Suprapubic skin (tissue), 4 donors: ENCODE measurements at regions not wholly inside any gene's neighbourhood (a gene's known extent, or its start where the extent isn't known, plus 50 kb on each side); places are given as distances from the start of the nearest gene placed in this dataset.

Source experiments
- DNase-seq, 2 donors: peaks; one replicate each; pipeline ENCODE4 v3.0.0-alpha.2; 2019; ENCODE audit warnings: low spot score in 2 of 2
- H3K27ac ChIP-seq: fragments of 200-600 bp; sonication (generic); one replicate; pipeline ENCODE4 v1.5.1; 2019
- H3K27me3 ChIP-seq: fragments of 200-600 bp; sonication (generic); one replicate; pipeline ENCODE4 v1.5.1; 2019
- H3K36me3 ChIP-seq: fragments of 200-600 bp; sonication (generic); one replicate; pipeline ENCODE4 v1.5.1; 2019
- H3K4me1 ChIP-seq: fragments of 200-600 bp; sonication (generic); one replicate; pipeline ENCODE4 v1.5.1; 2019
- H3K4me3 ChIP-seq: fragments of 200-600 bp; sonication (generic); one replicate; pipeline ENCODE4 v1.5.1; 2019; ENCODE audit warnings: mild to moderate bottlenecking
- H3K9me3 ChIP-seq: fragments of 200-600 bp; sonication (generic); one replicate; pipeline ENCODE4 v1.5.1; 2019
- CTCF ChIP-seq, 2 donors: fragments of 200-600 bp in 1 of 2; fragments of 450-650 bp in 1 of 2; sonication (generic) in 1 of 2; IDR thresholded peaks; one replicate each; pipeline ENCODE4 v1.5.1; 2016 to 2019; ENCODE audit warnings: antibody characterized with exemption in 2 of 2, mild to moderate bottlenecking in 1 of 2, moderate library complexity in 1 of 2
- EP300 ChIP-seq: sonication (generic); formaldehyde crosslinking; IDR thresholded peaks from one replicate; pipeline ENCODE4 v1.6.1; 2017; ENCODE audit warnings: antibody characterized with exemption
- POLR2A ChIP-seq, 2 donors: fragments of 450-650 bp; IDR thresholded peaks; one replicate each; pipeline ENCODE4 v1.6.1; 2017; ENCODE audit warnings: antibody characterized with exemption in 2 of 2, mild to moderate bottlenecking in 2 of 2, moderate library complexity in 2 of 2
- POLR2AphosphoS5 ChIP-seq, 3 donors: sonication (generic); formaldehyde crosslinking; IDR thresholded peaks; one replicate each; pipeline ENCODE4 v1.6.1; 2017; ENCODE audit warnings: antibody characterized with exemption in 3 of 3
- WGBS: methylation state at CpG from one replicate; pipeline ENCODE4 v1.1.5; 2018; 5-methylcytosine and 5-hydroxymethylcytosine counted together

- no peak for TF ChIP-seq POLR2A (IDR thresholded peaks at IDR 0.05)
- TF ChIP-seq CTCF (IDR thresholded peaks at IDR 0.05) = no peak
- no peak for TF ChIP-seq EP300
- TF ChIP-seq POLR2AphosphoS5 (IDR thresholded peaks at IDR 0.05) = no peak
- Histone ChIP-seq H3K9me3 (no peaks in the 10 kb centered on the region), H3K27ac (no peak overlapping the region), H3K27me3 (no peaks in the 10 kb centered on the region), H3K36me3 (no peaks in the 10 kb centered on the region), H3K4me3 (no peak overlapping the region), H3K4me1 (no peaks in the 10 kb centered on the region)
- 80% methylated on average over 4 of the region's 4 CpGs for WGBS
- DNase-seq = no peak
Observed at GRCh38 chr1:96978901-96979300, 257.3 kb downstream of the PTBP2 start.

- no peak for DNase-seq
- no peak overlapping the region for H3K4me3 ChIP-seq
- H3K9me3 ChIP-seq = no peaks in the 10 kb centered on the region
- TF ChIP-seq POLR2AphosphoS5 (IDR thresholded peaks at IDR 0.05) = no peak
- no peak for TF ChIP-seq EP300
- no peak for TF ChIP-seq CTCF (IDR thresholded peaks at IDR 0.05)
- TF ChIP-seq POLR2A (IDR thresholded peaks at IDR 0.05) = no peak
- 75% methylated on average over 3 of the region's 3 CpGs for WGBS
- H3K4me1 ChIP-seq = no peaks in the 10 kb centered on the region
- H3K27ac ChIP-seq = no peak overlapping the region
- no peaks in the 10 kb centered on the region for H3K27me3 ChIP-seq
- no peaks in the 10 kb centered on the region for H3K36me3 ChIP-seq
Observed at GRCh38 chr1:96979304-96980268, 258.0 kb downstream of the PTBP2 start.

GRCh38 chr1:96980448-96980847, 258.9 kb downstream of the PTBP2 start:
- H3K27ac ChIP-seq = no peak overlapping the region
- no peak overlapping the region for H3K4me3 ChIP-seq
- 55% methylated on average over 2 of the region's 2 CpGs for WGBS
- no peaks in the 10 kb centered on the region for H3K4me1 ChIP-seq
- no peak for DNase-seq
- no peaks in the 10 kb centered on the region for H3K9me3 ChIP-seq
- H3K36me3 ChIP-seq = no peaks in the 10 kb centered on the region
- H3K27me3 ChIP-seq = no peaks in the 10 kb centered on the region
- no peak for TF ChIP-seq POLR2A (IDR thresholded peaks at IDR 0.05)
- no peak for TF ChIP-seq EP300
- TF ChIP-seq CTCF (IDR thresholded peaks at IDR 0.05) = no peak
- TF ChIP-seq POLR2AphosphoS5 (IDR thresholded peaks at IDR 0.05) = no peak

DNA sequence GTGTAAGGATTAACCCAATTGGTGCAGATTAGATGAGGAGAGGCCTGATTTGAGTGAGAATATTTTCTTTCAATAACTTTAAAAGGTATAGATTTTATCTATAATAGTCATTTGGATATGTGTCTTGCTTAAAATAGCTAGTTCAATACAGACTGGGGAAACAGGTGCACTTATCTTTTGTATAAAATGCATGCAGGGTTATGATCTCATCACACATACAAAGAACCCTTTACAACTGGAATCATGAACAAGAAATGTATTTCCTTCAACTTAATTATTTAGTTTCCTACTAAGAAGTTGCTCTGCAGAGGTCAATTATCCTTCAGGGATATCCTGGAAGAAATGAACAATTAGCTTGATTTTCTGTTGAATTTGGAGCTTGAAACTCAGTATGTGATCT, 259.6 kb downstream of the PTBP2 start:
- DNase-seq = no peak
- Histone ChIP-seq H3K4me1 (no peaks in the 10 kb centered on the region), H3K9me3 (no peaks in the 10 kb centered on the region), H3K36me3 (no peaks in the 10 kb centered on the region), H3K27ac (no peak overlapping the region), H3K4me3 (no peak overlapping the region), H3K27me3 (no peaks in the 10 kb centered on the region)
- TF ChIP-seq POLR2A (IDR thresholded peaks at IDR 0.05) (no peak), CTCF (IDR thresholded peaks at IDR 0.05) (no peak), EP300 (no peak), POLR2AphosphoS5 (IDR thresholded peaks at IDR 0.05) (no peak)

GRCh38 chr1:96982118-96982517, 260.5 kb downstream of the PTBP2 start:
- no peak for TF ChIP-seq POLR2A (IDR thresholded peaks at IDR 0.05)
- TF ChIP-seq CTCF (IDR thresholded peaks at IDR 0.05) = no peak
- no peak for TF ChIP-seq EP300
- TF ChIP-seq POLR2AphosphoS5 (IDR thresholded peaks at IDR 0.05) = no peak
- Histone ChIP-seq H3K9me3 (no peaks in the 10 kb centered on the region), H3K36me3 (no peaks in the 10 kb centered on the region), H3K4me1 (no peaks in the 10 kb centered on the region), H3K4me3 (no peak overlapping the region), H3K27ac (no peak overlapping the region), H3K27me3 (no peaks in the 10 kb centered on the region)
- no peak for DNase-seq
- WGBS = 75% methylated on average over 3 of the region's 3 CpGs
